ENCODE measurements at regions not wholly inside any gene's neighbourhood (a gene's known extent, or its start where the extent isn't known, plus 50 kb on each side); places are given as distances from the start of the nearest gene placed in this dataset.

DNA sequence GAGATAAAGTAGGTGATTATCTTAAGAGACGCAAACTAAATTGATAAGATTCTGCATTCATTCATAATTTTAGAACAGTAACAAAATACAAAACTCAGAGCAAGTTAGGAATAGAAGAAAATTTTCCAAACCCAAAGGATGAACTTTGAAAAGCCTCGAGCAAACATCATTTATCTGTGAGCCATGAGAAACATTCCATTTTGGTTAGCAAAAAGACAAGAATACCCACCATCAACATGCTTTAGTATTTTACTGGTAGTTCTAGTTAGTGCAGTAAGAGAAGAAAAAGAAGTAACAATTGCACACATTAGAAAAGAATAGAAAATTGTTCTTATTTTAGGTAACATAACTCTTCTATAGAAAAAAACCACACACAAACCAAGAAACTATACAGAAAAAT is 291.3 kb upstream of the TCF4 start:
- H3K4me1 ChIP-seq = no peaks in the 10 kb centered on the region
- H3K36me3 ChIP-seq = no peaks in the 10 kb centered on the region
- intact Hi-C loops (cut with DNase I) = no loop called here
- no peak overlapping the region for H3K4me3 ChIP-seq
- DNase-seq = no peak
- no peaks in the 10 kb centered on the region for H3K9me3 ChIP-seq
- no peak for TF ChIP-seq POLR2A (IDR thresholded peaks at IDR 0.05)
- H3K27ac ChIP-seq = no peak overlapping the region
- WGBS, 2 donors = 69 to 71% methylated on average over 2 of the region's 2 CpGs
- H3K27me3 ChIP-seq = peaks cover 0 to 6% (median 0%) of the 10 kb centered on the region in 4 donors

- Histone ChIP-seq H3K4me3 (no peak overlapping the region), H3K9me3 (no peaks in the 10 kb centered on the region), H3K4me1 (no peaks in the 10 kb centered on the region), H3K36me3 (no peaks in the 10 kb centered on the region), H3K27me3 (peaks cover 0 to 2% (median 0%) of the 10 kb centered on the region in 4 donors), H3K27ac (no peak overlapping the region)
- WGBS, 2 donors = 50 to 60% methylated on average over 1 of the region's 1 CpG
- intact Hi-C loops (cut with DNase I) = no loop called here
- no peak for DNase-seq
- no peak for TF ChIP-seq POLR2A (IDR thresholded peaks at IDR 0.05)
- no peak for TF ChIP-seq CTCF (IDR thresholded peaks at IDR 0.05)
These were observed 290.2 kb upstream of the TCF4 start for GRCh38 chr18:55878224-55878623.

DNA sequence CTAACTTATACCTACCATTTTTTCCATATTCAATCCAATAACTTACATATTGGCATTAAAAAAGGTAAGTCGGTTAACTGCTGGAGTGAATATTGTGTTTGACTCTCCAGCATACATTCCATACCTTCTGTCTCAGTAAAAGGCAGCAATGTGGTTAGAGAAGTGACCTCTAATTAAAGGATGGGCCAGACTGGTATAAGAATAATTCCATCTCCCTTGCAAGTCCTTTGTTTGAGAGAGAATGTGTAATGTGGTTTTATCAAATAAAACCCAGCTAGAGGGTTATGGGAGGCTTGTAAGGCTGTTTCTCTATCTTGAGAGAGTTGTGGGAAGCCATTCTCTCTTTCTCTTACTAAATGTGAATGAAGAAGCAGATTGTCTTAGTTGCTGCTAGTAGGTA is 289.3 kb upstream of the TCF4 start:
- TF ChIP-seq POLR2A (IDR thresholded peaks at IDR 0.05) (no peak), CTCF (IDR thresholded peaks at IDR 0.05) (no peak)
- no peak overlapping the region for H3K4me3 ChIP-seq
- 90 to 96% methylated on average over 1 of the region's 1 CpG for WGBS, 2 donors
- intact Hi-C loops (cut with DNase I) = no loop called here
- H3K4me1 ChIP-seq = no peaks in the 10 kb centered on the region
- no peaks in the 10 kb centered on the region for H3K27me3 ChIP-seq
- no peaks in the 10 kb centered on the region for H3K9me3 ChIP-seq
- no peak for DNase-seq
- no peaks in the 10 kb centered on the region for H3K36me3 ChIP-seq
- H3K27ac ChIP-seq = no peak overlapping the region

DNA sequence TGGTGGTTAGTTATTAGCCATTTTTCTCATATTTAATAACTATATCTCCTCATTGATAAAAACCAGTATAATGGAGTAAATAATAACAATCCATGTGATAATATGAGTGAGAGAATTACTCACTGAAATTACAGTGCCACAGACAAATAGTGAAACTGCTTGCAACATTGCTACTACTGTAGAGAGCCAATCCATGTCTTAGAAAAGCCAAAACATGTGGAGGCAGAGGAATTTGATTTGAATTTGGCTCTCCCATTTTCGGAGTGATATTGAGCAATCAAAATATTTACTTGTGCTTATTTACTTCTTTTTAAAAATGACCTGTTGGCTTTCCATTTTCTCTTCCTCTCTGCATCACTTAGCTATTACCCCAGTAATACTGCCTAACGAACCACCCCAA is 288.3 kb upstream of the TCF4 start:
- intact Hi-C loops (cut with DNase I) = no loop called here
- Histone ChIP-seq H3K9me3 (no peaks in the 10 kb centered on the region), H3K27ac (no peak overlapping the region), H3K36me3 (no peaks in the 10 kb centered on the region), H3K27me3 (no peaks in the 10 kb centered on the region), H3K4me1 (no peaks in the 10 kb centered on the region), H3K4me3 (no peak overlapping the region)
- no peak for DNase-seq
- TF ChIP-seq POLR2A (IDR thresholded peaks at IDR 0.05) (no peak), CTCF (IDR thresholded peaks at IDR 0.05) (no peak)
- 79 to 80% methylated on average over 2 of the region's 2 CpGs for WGBS, 2 donors

- no peak overlapping the region for H3K4me3 ChIP-seq
- no peak overlapping the region for H3K27ac ChIP-seq
- intact Hi-C loops (cut with DNase I) = no loop called here
- TF ChIP-seq CTCF (IDR thresholded peaks at IDR 0.05) (no peak), POLR2A (IDR thresholded peaks at IDR 0.05) (no peak)
- WGBS, 2 donors = 38 to 62% methylated on average over 3 of the region's 3 CpGs
- no peaks in the 10 kb centered on the region for H3K36me3 ChIP-seq
- no peaks in the 10 kb centered on the region for H3K4me1 ChIP-seq
- no peaks in the 10 kb centered on the region for H3K27me3 ChIP-seq
- no peaks in the 10 kb centered on the region for H3K9me3 ChIP-seq
- no peak for DNase-seq
These were observed 287.4 kb upstream of the TCF4 start for GRCh38 chr18:55875371-55875901.
